ENCODE measurements at regions not wholly inside any gene's neighbourhood (a gene's known extent, or its start where the extent isn't known, plus 50 kb on each side); places are given as distances from the start of the nearest gene placed in this dataset.

DNA sequence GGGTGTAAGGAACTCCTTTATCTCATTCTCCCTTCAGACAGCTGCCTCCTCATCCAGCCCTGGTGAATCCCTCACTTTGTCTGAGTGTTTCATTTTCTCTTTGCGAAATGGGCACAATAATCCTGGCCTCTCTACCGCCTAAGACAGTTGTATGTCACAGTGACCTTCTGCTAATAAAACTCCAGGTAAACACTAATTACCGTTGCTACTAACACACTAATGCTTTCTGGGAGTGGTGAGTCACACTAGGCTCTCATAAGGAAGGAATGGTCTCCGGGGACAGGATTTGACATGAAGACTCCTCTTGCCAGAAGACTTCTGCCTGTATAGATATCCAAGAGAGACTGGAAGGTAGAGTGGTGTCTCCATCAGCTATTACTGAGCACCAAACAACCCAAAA, 71.7 kb upstream of the SNRK start:
- H3K27me3 ChIP-seq: no peaks in the 10 kb centered on the region
- H3K27ac ChIP-seq: no peak overlapping the region
- intact Hi-C loops (cut with DNase I): no loop called here
- DNase-seq: no peak
- TF ChIP-seq, protein P1, sequence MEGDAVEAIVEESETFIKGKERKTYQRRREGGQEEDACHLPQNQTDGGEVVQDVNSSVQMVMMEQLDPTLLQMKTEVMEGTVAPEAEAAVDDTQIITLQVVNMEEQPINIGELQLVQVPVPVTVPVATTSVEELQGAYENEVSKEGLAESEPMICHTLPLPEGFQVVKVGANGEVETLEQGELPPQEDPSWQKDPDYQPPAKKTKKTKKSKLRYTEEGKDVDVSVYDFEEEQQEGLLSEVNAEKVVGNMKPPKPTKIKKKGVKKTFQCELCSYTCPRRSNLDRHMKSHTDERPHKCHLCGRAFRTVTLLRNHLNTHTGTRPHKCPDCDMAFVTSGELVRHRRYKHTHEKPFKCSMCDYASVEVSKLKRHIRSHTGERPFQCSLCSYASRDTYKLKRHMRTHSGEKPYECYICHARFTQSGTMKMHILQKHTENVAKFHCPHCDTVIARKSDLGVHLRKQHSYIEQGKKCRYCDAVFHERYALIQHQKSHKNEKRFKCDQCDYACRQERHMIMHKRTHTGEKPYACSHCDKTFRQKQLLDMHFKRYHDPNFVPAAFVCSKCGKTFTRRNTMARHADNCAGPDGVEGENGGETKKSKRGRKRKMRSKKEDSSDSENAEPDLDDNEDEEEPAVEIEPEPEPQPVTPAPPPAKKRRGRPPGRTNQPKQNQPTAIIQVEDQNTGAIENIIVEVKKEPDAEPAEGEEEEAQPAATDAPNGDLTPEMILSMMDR (IDR thresholded peaks at IDR 0.05): no peak
- no peak overlapping the region for H3K4me3 ChIP-seq
- H3K4me1 ChIP-seq: no peaks in the 10 kb centered on the region
- no peak for ATAC-seq
- H3K9me3 ChIP-seq: no peaks in the 10 kb centered on the region
- no peaks in the 10 kb centered on the region for H3K36me3 ChIP-seq

DNA sequence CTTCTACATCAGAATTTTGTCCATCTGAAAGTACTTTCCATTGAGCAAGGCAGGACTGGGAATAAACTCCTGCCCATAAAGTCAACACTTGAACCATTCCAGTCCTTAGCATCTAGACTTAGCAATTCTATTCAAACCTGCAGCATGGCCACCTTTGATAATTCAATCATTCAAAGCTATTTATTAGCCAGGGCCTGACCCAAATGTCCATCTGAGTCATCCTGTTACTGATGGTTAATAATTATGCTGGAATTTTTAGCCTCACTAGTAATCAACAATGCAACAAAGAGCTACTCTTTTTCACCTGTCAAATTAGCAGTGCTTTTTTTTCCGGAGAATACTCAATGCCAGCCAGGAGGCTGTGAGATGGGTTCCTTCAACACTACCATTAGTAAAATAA, 72.7 kb upstream of the SNRK start:
- intact Hi-C loops (cut with DNase I): no loop called here
- no peaks in the 10 kb centered on the region for H3K36me3 ChIP-seq
- no peak overlapping the region for H3K4me3 ChIP-seq
- ATAC-seq (no peak), DNase-seq (no peak)
- TF ChIP-seq, protein P1 (IDR thresholded peaks at IDR 0.05): no peak
- H3K27ac ChIP-seq: no peak overlapping the region
- H3K9me3 ChIP-seq: no peaks in the 10 kb centered on the region
- H3K4me1 ChIP-seq: no peaks in the 10 kb centered on the region
- H3K27me3 ChIP-seq: no peaks in the 10 kb centered on the region

DNA sequence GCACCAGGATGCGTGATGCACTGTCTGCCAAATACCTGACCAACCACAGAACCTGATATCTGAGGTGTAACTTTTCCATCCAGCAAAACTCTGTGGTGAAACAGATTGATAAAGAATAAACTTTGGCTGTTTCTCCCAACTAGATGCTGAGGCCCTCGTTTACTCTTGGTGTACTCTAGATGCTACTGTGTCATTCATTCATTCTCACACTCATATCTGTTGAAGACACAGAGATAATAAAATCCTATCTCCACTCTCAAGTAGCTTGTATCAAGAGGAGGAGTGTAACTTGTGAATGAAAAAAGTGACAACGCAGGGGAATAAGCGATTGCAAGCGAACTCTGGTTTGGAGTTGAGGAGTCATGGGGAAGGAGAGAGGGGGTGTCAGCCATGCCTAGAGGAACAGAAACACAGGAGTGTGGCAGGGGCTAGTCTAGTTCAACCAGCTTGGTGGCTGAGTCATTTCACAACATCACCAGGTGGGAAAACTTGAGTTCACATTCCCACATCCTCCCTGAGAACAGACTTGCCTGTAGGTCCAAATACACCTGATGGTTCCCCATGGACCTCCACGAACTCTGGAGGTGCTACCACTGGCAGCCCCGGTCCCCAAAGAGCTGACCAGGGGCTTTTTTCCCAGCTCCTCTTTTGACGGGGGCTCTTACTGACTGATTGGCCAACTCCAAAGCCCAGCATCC, 73.3 kb upstream of the SNRK start:
- no peak overlapping the region for H3K27ac ChIP-seq
- H3K4me1 ChIP-seq: no peaks in the 10 kb centered on the region
- no peaks in the 10 kb centered on the region for H3K9me3 ChIP-seq
- TF ChIP-seq, protein P1 (IDR thresholded peaks at IDR 0.05): no peak
- intact Hi-C loops (cut with DNase I): no loop called here
- no peaks in the 10 kb centered on the region for H3K27me3 ChIP-seq
- no peaks in the 10 kb centered on the region for H3K36me3 ChIP-seq
- no peak overlapping the region for H3K4me3 ChIP-seq
- ATAC-seq (no peak), DNase-seq (no peak)

DNA sequence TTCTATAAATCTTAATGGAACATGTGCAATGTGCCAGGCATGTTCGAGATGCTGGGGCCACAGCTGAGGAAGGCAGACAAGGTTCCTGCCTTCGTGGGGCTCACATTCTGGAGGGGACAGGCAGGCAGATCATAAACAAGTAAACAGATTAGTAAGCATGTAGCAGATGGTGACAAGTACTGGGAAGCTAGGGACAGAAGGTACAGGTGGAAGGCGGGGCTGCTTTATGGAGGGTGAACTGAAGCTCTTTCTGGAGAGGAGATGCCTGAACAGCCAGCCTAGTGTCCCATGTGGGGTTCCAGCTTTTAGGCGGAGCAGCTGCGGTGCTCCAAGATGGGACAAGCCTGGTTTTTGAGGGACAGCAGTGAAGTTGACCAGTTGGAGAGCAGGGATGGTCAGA, 74.7 kb upstream of the SNRK start:
- DNase-seq: no peak
- H3K4me3 ChIP-seq: no peak overlapping the region
- ATAC-seq: no peak

More for the DNA sequence above, 74.7 kb upstream of the SNRK start:
- Histone ChIP-seq H3K27me3 (no peaks in the 10 kb centered on the region), H3K9me3 (no peaks in the 10 kb centered on the region), H3K4me1 (no peaks in the 10 kb centered on the region), H3K36me3 (no peaks in the 10 kb centered on the region), H3K27ac (no peak overlapping the region)
- TF ChIP-seq, protein P1 (IDR thresholded peaks at IDR 0.05): no peak
- intact Hi-C loops (cut with DNase I): no loop called here
